BE2C (cell line): ENCODE measurements at regions not wholly inside any gene's neighbourhood (a gene's known extent, or its start where the extent isn't known, plus 50 kb on each side); places are given as distances from the start of the nearest gene placed in this dataset.

ENCODE experiments used
- DNase-seq: peaks from one replicate; pipeline ENCODE4 v3.0.0-alpha.2; 2020
- H3K27me3 ChIP-seq: fragments of 250-450 bp; sonication (Bioruptor Pico); 2 replicates; pipeline ENCODE4 v1.5.1; 2020; ENCODE audit warnings: mild to moderate bottlenecking
- H3K36me3 ChIP-seq: fragments of 250-450 bp; sonication (Bioruptor Pico); 2 replicates; pipeline ENCODE4 v1.5.1; 2020; ENCODE audit warnings: mild to moderate bottlenecking
- H3K4me1 ChIP-seq: fragments of 250-450 bp; sonication (Bioruptor Pico); 2 replicates; pipeline ENCODE4 v1.5.1; 2020
- H3K4me3 ChIP-seq: 2 replicates; pipeline ENCODE4 v1.5.1; 2011; ENCODE audit warnings: low read depth, low read length
- H3K9me3 ChIP-seq: fragments of 250-450 bp; sonication (Bioruptor Pico); 2 replicates; pipeline ENCODE4 v1.5.1; 2020
- CTCF ChIP-seq: IDR thresholded peaks from 2 replicates; pipeline ENCODE4 v1.5.1; 2012; ENCODE audit warnings: mild to moderate bottlenecking, low read depth, low read length

GRCh38 chr12:62162214-62162613 is 98.0 kb upstream of the USP15 start:
- no peaks in the 10 kb centered on the region for H3K4me1 ChIP-seq
- H3K4me3 ChIP-seq, result no peak overlapping the region
- TF ChIP-seq CTCF, result no peak
- H3K36me3 ChIP-seq, result no peaks in the 10 kb centered on the region
- no peaks in the 10 kb centered on the region for H3K27me3 ChIP-seq
- H3K9me3 ChIP-seq, result no peaks in the 10 kb centered on the region
- DNase-seq, result no peak

GRCh38 chr12:62163368-62163767 is 96.8 kb upstream of the USP15 start:
- DNase-seq, result no peak
- no peaks in the 10 kb centered on the region for H3K27me3 ChIP-seq
- H3K9me3 ChIP-seq, result no peaks in the 10 kb centered on the region
- TF ChIP-seq CTCF, result no peak
- no peaks in the 10 kb centered on the region for H3K36me3 ChIP-seq
- H3K4me1 ChIP-seq, result no peaks in the 10 kb centered on the region
- H3K4me3 ChIP-seq, result no peak overlapping the region

GRCh38 chr12:62164036-62164435 is 96.2 kb upstream of the USP15 start:
- Histone ChIP-seq H3K36me3 (no peaks in the 10 kb centered on the region), H3K9me3 (no peaks in the 10 kb centered on the region), H3K4me1 (no peaks in the 10 kb centered on the region), H3K27me3 (no peaks in the 10 kb centered on the region), H3K4me3 (no peak overlapping the region)
- no peak for TF ChIP-seq CTCF
- no peak for DNase-seq

- TF ChIP-seq CTCF, result no peak
- H3K27me3 ChIP-seq, result no peaks in the 10 kb centered on the region
- no peaks in the 10 kb centered on the region for H3K4me1 ChIP-seq
- no peak overlapping the region for H3K4me3 ChIP-seq
- no peaks in the 10 kb centered on the region for H3K36me3 ChIP-seq
- no peak for DNase-seq
- H3K9me3 ChIP-seq, result no peaks in the 10 kb centered on the region
Measured at GRCh38 chr12:62166525-62166924, 93.7 kb upstream of the USP15 start.

DNA sequence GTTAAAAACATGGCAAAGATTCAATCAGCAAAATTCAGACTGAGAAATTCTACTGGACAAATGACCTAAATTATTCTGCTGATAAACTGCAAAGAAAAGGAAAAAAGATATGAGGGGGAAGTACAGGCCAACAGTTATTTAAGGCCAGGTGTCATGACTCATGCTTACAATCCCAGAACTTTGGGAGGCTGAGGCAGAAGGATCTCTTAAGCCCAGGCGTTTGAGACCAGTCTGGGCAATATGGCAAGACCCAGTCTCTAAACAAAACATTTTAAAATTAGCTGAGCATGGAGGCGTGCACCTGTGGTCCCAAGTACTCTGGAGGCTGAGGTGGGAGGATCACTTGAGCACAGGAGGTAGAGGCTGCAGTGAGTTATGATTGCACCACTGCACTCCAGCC is 91.8 kb upstream of the USP15 start:
- Histone ChIP-seq H3K4me3 (no peak overlapping the region), H3K36me3 (no peaks in the 10 kb centered on the region), H3K27me3 (no peaks in the 10 kb centered on the region), H3K9me3 (no peaks in the 10 kb centered on the region), H3K4me1 (no peaks in the 10 kb centered on the region)
- TF ChIP-seq CTCF, result no peak
- DNase-seq, result no peak

DNA sequence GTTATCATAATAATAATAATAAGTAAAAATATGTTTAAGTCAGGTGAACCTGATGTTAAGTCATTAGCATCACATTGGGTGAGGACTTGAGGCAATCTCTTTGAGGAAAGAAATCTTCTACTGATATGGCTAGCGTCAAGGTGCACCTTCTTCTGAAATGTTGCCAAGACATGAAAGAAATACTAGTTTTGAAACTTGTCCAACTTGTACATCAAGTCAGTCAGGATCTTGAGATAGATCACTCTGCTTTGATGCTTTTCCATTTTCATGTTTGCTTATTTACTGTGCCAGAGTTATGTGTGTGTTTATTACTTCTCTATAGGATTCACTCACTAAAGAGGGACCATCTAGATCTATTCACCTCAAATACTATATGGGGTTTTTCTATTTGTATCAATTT is 90.0 kb upstream of the USP15 start:
- H3K27me3 ChIP-seq, result no peaks in the 10 kb centered on the region
- H3K9me3 ChIP-seq, result no peaks in the 10 kb centered on the region
- no peak overlapping the region for H3K4me3 ChIP-seq
- no peak for TF ChIP-seq CTCF
- no peaks in the 10 kb centered on the region for H3K4me1 ChIP-seq
- H3K36me3 ChIP-seq, result no peaks in the 10 kb centered on the region
- no peak for DNase-seq
